ENCODE measurements at regions not wholly inside any gene's neighbourhood (a gene's known extent, or its start where the extent isn't known, plus 50 kb on each side); places are given as distances from the start of the nearest gene placed in this dataset.

DNA sequence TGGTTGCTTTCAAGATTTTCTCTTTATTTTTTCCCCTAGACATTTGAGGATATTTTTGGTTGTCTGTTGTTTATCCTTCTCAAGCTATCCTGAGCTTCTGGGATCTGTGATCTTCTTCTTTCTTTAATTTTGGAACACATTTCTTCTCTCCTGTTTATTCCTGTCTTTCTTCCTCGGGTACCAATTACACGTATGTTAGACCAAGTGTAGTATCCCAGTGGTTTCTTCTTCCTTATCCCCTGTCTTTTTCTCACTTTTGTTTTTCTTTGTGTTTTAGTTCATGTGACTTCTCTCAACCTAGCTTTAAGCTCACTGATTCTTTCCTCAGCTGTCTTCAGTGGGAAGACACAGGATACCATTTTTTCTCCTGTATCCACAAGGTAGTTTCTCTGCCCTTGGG, 120.0 kb downstream of the GALR1 start:
- peaks cover 7% of the 10 kb centered on the region for H3K9me3 ChIP-seq (ENCODE audit: low read depth, low read length, poor library complexity, severe bottlenecking)
- DNase-seq (ENCODE audit: low spot score): no peak
- POLR2A ChIA-PET (ENCODE audit: low non-redundant PET): no interaction called here
- no peak overlapping the region for H3K4me3 ChIP-seq (ENCODE audit: low read depth, low read length, poor library complexity, severe bottlenecking)
- no peak for TF ChIP-seq EZH2 (IDR thresholded peaks at IDR 0.05; ENCODE audit: borderline replicate concordance, low read depth, low read length, poor library complexity, severe bottlenecking)
- TF ChIP-seq, protein P1, sequence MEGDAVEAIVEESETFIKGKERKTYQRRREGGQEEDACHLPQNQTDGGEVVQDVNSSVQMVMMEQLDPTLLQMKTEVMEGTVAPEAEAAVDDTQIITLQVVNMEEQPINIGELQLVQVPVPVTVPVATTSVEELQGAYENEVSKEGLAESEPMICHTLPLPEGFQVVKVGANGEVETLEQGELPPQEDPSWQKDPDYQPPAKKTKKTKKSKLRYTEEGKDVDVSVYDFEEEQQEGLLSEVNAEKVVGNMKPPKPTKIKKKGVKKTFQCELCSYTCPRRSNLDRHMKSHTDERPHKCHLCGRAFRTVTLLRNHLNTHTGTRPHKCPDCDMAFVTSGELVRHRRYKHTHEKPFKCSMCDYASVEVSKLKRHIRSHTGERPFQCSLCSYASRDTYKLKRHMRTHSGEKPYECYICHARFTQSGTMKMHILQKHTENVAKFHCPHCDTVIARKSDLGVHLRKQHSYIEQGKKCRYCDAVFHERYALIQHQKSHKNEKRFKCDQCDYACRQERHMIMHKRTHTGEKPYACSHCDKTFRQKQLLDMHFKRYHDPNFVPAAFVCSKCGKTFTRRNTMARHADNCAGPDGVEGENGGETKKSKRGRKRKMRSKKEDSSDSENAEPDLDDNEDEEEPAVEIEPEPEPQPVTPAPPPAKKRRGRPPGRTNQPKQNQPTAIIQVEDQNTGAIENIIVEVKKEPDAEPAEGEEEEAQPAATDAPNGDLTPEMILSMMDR (conservative IDR thresholded peaks at IDR 0.05; ENCODE audit: low read depth, low read length): no peak
- no peaks in the 10 kb centered on the region for H3K27me3 ChIP-seq (replicated peaks; ENCODE audit: insufficient read depth, low read depth, low read length, poor library complexity)
- H3K4me1 ChIP-seq (ENCODE audit: insufficient read depth, low read length, poor library complexity, severe bottlenecking): no peaks in the 10 kb centered on the region
- no peak overlapping the region for H3K27ac ChIP-seq (ENCODE audit: low read depth, low read length, poor library complexity, severe bottlenecking)
- no TSS peak for BruUV-seq (replicated peaks)
- no peaks in the 10 kb centered on the region for H3K36me3 ChIP-seq (ENCODE audit: insufficient read depth, low read length, poor library complexity, severe bottlenecking)
- intact Hi-C loops (cut with micrococcal nuclease; ENCODE audit: unreplicated experiment): no loop called here
- CTCF ChIA-PET: no interaction called here

DNA sequence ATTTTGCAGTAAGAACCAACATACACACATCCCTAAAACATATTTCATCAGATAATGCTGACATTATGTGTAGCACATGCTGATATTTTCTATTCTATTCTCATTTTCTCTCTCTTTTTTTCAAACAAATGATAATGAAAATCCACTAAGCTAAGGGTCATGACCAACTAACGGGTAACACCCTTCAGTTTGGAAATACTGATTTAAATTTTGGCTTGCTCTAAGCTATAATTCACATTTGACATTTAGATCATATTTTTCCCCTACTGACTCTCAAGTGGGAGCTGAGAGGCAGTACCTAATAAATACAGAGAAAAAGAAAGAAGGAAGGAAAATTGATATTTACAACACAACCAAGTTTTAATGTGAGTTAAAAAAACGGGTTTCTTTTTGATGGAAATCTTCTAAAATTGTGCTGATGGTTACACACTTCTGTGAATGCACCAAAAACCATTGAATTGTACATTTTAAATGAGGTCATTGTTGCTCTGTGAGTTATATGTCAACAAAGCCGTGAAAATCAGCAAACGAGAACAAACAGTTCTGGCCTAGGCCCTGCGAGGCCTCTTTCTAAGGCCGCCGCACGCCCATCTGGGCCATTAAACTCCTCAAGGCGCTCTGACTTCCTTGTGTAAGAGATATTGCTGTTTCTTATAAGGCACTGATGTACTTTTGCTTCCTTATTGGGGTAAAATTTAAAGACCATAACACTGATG, 124.2 kb downstream of the GALR1 start:
- POLR2A ChIA-PET (ENCODE audit: low non-redundant PET): no interaction called here
- Histone ChIP-seq H3K9me3 (ENCODE audit: low read depth, low read length, poor library complexity, severe bottlenecking) (peaks cover 12% of the 10 kb centered on the region), H3K4me3 (ENCODE audit: low read depth, low read length, poor library complexity, severe bottlenecking) (no peak overlapping the region), H3K4me1 (ENCODE audit: insufficient read depth, low read length, poor library complexity, severe bottlenecking) (no peaks in the 10 kb centered on the region), H3K27ac (ENCODE audit: low read depth, low read length, poor library complexity, severe bottlenecking) (no peak overlapping the region), H3K27me3 (replicated peaks; ENCODE audit: insufficient read depth, low read depth, low read length, poor library complexity) (no peaks in the 10 kb centered on the region), H3K36me3 (ENCODE audit: insufficient read depth, low read length, poor library complexity, severe bottlenecking) (no peaks in the 10 kb centered on the region)
- TF ChIP-seq EZH2 (IDR thresholded peaks at IDR 0.05; ENCODE audit: borderline replicate concordance, low read depth, low read length, poor library complexity, severe bottlenecking): no peak
- TF ChIP-seq, protein P1 (conservative IDR thresholded peaks at IDR 0.05; ENCODE audit: low read depth, low read length): no peak
- no TSS peak for BruUV-seq (replicated peaks)
- intact Hi-C loops (cut with micrococcal nuclease; ENCODE audit: unreplicated experiment): no loop called here
- DNase-seq (ENCODE audit: low spot score): no peak
- CTCF ChIA-PET: no interaction called here

DNA sequence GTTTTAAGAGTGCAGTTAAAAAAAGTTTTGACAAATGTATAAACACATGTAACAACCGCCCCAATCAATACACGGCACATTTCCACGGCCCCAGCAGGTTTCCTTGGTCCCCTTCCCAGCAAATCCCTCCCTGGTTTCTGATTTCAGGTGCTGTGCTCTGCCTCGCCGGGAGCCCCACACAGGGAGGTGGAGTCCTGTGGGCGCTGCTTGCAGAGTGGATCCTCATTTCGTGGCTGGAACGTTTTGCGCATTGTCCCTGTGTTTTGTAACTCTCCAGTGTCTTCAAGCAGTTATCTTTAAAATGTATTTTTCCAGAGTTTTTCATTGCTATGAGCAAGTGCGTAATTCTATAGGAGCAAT, 124.8 kb downstream of the GALR1 start:
- Histone ChIP-seq H3K4me3 (ENCODE audit: low read depth, low read length, poor library complexity, severe bottlenecking) (no peak overlapping the region), H3K36me3 (ENCODE audit: insufficient read depth, low read length, poor library complexity, severe bottlenecking) (no peaks in the 10 kb centered on the region), H3K27ac (ENCODE audit: low read depth, low read length, poor library complexity, severe bottlenecking) (no peak overlapping the region), H3K27me3 (replicated peaks; ENCODE audit: insufficient read depth, low read depth, low read length, poor library complexity) (no peaks in the 10 kb centered on the region), H3K4me1 (ENCODE audit: insufficient read depth, low read length, poor library complexity, severe bottlenecking) (no peaks in the 10 kb centered on the region), H3K9me3 (ENCODE audit: low read depth, low read length, poor library complexity, severe bottlenecking) (peaks cover 13% of the 10 kb centered on the region)
- ChIA-PET CTCF (no interaction called here), POLR2A (ENCODE audit: low non-redundant PET) (no interaction called here)
- BruUV-seq (replicated peaks): no TSS peak
- intact Hi-C loops (cut with micrococcal nuclease; ENCODE audit: unreplicated experiment): no loop called here
- DNase-seq (ENCODE audit: low spot score): no peak
- TF ChIP-seq, protein P1 (conservative IDR thresholded peaks at IDR 0.05; ENCODE audit: low read depth, low read length): no peak
- TF ChIP-seq EZH2 (IDR thresholded peaks at IDR 0.05; ENCODE audit: borderline replicate concordance, low read depth, low read length, poor library complexity, severe bottlenecking): no peak
